SK-MEL-5 (cell line): ENCODE measurements at regions not wholly inside any gene's neighbourhood (a gene's known extent, or its start where the extent isn't known, plus 50 kb on each side); places are given as distances from the start of the nearest gene placed in this dataset.
A peak's percentile ranks its signal among the peaks of the same experiment; 100 is the strongest.

Experiments
- DNase-seq: peaks from one replicate; pipeline ENCODE4 v3.0.0-alpha.2; 2016; ENCODE audit warnings: low read depth, low spot score
- in situ Hi-C: cut with HindIII; loops from 2 replicates; pipeline ENCODE4 v1.10.0; 2016; ENCODE audit warnings: low sequenced_read_pairs, high pct_unique_total_duplicates, low pct_unique_long_range_greater_than_20kb

DNA sequence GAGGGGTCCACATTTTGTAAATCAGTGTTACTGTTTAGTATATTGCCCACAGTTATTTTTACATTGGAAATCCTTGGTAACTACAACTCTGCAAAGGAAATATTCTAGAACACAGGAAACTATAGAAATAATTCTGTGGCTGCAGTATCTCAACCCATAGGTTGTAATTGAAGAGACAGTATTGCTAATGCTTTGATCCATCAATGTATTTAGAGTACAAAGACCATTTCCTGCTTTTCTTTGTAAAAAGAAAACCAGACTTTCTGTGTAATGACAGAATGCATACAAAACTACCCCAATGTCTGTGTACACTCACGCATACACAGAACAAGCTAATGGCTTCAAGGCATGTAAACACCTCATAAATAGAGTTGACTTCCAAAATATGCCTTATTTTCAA lies 622.1 kb upstream of the ARGLU1 start:
- no peak for DNase-seq
- in situ Hi-C loops, result no loop called here

DNA sequence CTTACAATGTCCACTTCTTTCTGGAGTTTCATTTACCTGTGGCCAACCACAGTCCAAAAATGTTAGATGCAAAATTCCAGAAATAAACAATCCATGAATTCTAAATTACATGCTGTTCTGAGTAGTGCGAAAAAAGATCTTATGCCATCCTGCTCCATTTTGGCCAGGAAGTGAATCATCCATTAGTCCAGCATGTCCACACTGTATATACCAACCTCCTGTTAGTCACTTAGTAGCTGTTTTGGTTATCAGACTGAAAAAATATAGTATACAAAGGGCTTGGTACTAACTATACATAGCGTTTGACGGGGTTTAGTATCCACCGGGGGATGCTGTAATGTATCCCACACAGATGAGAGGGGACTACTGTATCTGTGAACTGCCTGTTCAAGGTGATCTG lies 618.0 kb upstream of the ARGLU1 start:
- DNase-seq, result no peak
- in situ Hi-C loops, result no loop called here

DNA sequence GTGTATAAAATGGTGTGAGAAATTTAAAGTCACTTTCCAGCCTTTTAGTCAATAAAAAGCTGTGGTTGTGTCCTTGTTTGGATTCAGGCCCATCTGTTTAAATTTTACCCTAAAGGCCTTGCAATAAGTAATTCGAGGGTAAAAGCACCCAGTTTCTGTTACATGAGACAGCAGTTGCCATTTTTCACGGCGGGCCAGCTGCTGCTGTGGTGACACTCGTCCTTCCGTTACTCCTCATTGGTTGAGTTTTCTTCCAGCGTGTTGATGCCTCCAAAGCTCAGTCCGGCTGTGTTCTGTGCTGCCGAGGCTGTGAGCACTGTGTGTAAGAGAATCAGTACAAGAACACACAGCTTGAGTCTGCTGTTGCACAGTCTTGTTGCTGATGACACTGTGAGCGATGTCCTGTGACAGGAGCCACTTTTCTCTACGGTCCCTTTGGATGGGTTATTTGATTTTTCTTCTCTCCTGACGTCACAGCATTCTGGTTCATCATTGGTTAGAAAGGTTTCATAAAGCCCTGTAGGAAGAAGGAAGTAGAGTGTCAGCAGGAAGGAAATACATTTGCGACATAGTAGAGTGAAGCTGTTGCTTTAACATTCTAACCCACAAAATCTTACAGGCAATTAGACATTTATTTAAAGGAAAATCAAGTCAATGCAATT lies 602.5 kb upstream of the ARGLU1 start:
- in situ Hi-C loops, result no loop called here
- DNase-seq, result no peak

DNA sequence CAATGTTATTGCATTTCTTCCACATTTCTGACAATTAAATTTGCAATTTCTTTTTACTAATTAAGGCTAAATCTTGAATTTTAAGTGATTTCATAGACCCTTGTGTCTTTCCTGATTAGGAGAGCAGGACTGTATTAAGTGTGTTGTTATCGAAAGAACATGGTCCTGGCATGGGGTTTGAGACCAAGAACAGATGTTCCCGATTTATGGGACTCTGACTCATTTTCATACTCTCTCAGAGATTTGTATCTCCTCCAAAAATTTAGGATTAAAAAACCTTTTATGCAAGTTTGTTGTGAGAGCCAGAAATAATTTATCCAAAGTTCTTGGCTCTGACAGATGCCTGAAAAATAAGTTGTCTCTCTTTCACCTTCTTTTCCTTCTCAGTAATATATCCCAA lies 589.3 kb upstream of the ARGLU1 start:
- no peak for DNase-seq
- in situ Hi-C loops, result no loop called here

GRCh38 chr13:107144432-107144831 lies 576.5 kb upstream of the ARGLU1 start:
- in situ Hi-C loops, result no loop called here
- DNase-seq, result no peak

DNA sequence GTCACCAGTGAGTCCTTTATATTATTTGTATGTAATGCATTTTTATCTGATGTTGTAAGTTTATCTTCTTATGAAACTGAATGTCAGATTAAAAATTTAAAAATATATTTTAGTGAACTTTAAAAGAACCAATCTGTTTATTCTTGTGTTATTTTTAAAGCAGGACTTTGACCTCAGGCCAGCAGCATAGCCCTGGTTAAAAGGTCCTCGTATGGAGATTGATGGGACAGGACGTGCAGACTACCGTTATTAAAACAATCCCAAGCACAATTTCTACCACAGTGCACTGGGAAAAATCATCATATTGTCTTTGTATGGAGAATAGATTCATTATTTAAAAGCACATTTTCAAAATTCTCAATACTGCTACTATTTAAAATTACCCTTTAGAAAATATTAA lies 573.8 kb upstream of the ARGLU1 start:
- no peak for DNase-seq
- in situ Hi-C loops, result no loop called here

DNA sequence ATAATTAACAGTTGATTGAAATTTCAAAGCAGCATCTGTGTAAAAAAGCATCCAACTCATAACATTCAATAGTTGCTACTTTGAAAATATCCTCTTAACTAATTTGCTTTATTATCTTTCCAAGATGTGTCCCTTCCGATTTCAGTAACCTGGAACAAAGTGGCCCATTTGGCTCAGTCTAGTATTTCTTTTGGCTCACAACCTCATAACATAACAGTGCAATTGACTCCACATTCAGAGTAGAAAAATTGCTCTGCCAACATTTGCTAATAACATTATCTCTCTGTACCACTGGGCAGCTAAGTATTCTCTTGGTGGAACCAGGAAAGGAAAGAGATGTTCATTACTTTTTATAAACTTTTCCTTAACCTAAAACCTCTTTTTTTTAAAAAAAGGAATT lies 571.1 kb upstream of the ARGLU1 start:
- no peak for DNase-seq
- in situ Hi-C loops, result no loop called here

GRCh38 chr13:107138486-107138885 lies 570.5 kb upstream of the ARGLU1 start:
- DNase-seq, result no peak
- in situ Hi-C loops, result no loop called here

- no peak for DNase-seq
- in situ Hi-C loops, result no loop called here
Observed at GRCh38 chr13:107133950-107134349, 566.0 kb upstream of the ARGLU1 start.

GRCh38 chr13:107130566-107130965 lies 562.6 kb upstream of the ARGLU1 start:
- in situ Hi-C loops, result no loop called here
- no peak for DNase-seq

DNA sequence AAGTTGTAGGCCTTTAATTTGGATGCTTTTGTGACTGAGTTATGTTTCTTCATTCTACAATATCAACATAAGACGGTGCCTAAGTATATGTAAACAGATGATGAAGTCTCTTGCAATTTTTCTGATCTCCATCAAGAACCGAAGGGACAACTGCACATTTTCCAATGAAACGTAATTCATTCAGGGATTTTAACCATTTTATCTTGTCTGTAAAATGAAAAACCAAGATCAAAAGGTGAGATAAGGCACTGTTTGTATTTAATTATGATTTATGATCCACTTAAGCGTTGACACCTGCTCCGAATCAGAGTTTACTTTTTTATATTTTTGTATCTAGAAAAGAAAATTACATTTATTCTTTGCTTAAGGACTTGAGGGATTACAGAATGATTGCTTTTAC lies 556.8 kb upstream of the ARGLU1 start:
- no peak for DNase-seq
- in situ Hi-C loops, result no loop called here

GRCh38 chr13:107124129-107124718 lies 556.3 kb upstream of the ARGLU1 start:
- peak; percentile 49 for DNase-seq
- in situ Hi-C loops, result no loop called here

GRCh38 chr13:107121793-107122192 lies 553.9 kb upstream of the ARGLU1 start:
- in situ Hi-C loops, result no loop called here
- DNase-seq, result no peak

DNA sequence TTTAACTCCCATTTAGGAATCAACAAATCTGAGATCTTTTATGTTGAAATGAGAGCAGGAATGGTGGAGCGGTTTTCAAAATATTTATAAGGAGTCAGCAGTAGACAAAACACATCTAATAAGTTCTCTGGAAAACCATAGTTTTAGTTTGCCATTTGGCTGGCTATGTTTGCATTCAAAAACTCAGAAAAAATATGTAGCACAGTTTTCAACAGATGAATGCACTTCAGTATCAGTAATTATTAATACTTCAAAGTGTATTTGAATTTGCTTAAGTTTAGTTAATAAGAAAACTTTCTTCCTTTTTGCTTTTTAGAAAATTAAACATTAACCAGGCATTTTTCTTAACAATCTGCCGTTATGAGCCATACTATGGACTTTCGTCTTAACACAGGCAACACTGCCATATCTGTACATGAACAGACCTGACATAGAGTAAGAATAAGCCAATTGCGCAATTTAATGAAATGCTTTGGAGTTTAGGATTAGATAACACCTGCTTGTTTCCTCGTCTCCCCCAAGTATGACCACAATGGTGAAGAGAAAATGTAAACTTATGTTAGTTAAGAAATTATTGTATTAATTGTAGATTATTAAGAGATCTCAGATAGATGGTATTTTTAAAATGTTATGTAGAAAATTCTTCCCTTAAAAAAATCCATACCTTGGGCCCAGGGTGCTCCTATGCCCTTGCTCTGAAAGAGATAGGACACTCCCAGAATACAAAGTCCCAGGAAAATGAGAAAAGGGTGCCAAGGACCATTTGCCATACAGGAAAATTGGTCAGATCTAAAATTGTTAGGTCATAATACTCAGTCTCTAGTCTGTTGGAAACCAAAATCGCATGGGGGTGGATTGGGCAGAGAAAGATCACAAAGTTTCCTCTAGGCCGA lies 552.3 kb upstream of the ARGLU1 start:
- in situ Hi-C loops, result no loop called here
- DNase-seq, result no peak

DNA sequence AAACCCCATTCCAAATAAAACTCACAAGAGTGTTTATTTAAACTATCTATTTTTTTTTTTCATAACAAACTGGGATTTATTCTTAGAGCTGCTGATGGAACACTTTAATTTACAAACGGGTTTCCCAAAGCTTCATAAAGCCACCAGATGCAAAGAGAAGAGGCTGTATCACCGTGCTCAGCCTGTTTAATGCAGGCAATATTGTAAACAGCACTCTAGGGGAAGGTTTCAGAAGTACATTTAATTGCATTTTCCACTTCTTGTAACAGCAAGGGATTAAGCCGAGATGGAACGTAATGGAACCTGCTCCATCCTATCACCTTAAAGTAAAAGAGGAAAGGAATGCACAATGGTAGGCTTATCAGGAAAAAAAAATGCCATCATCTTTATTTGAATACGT lies 550.6 kb upstream of the ARGLU1 start:
- no peak for DNase-seq
- in situ Hi-C loops, result no loop called here

GRCh38 chr13:107117327-107118012 lies 549.5 kb upstream of the ARGLU1 start:
- in situ Hi-C loops, result no loop called here
- DNase-seq, result no peak

GRCh38 chr13:107113387-107113786 lies 545.5 kb upstream of the ARGLU1 start:
- in situ Hi-C loops, result no loop called here
- DNase-seq, result no peak

DNA sequence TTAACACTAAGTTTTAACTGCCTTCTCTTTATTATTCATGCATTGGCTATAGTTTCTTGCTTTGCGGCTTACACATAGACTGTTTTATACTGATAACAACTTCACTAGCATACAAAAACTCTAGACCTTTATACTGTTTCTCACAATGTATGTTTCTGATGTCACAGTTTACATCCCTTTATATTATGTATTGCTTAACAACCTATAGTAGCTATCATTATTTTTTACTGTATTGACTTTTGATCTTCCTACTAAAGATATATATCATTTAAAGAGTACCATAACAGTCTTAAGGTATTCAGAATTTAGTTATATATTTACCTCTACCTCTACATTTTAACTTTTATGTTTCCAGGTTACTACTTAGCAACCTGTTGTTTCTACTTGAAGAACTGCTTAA lies 543.3 kb upstream of the ARGLU1 start:
- in situ Hi-C loops, result no loop called here

More for the DNA sequence above, 543.3 kb upstream of the ARGLU1 start:
- DNase-seq, result no peak
